SH-SY5Y (cell line): ENCODE measurements at regions not wholly inside any gene's neighbourhood (a gene's known extent, or its start where the extent isn't known, plus 50 kb on each side); places are given as distances from the start of the nearest gene placed in this dataset.

ENCODE experiments used
- GATA2 ChIP-seq: IDR thresholded peaks from 2 replicates; pipeline ENCODE4 v1.6.1; 2011; ENCODE audit warnings: mild to moderate bottlenecking, low read depth, low read length
- GATA3 ChIP-seq: IDR thresholded peaks from 2 replicates; pipeline ENCODE4 v1.6.1; 2011; ENCODE audit warnings: low read depth, mild to moderate bottlenecking, low read length, moderate library complexity

- TF ChIP-seq GATA2 = no peak
Observed at GRCh38 chr2:64889803-64890202, 99.4 kb upstream of the SLC1A4 start.

- TF ChIP-seq GATA2 = no peak
Observed at GRCh38 chr2:64899081-64899865, 89.9 kb upstream of the SLC1A4 start.

- TF ChIP-seq GATA2 (no peak), GATA3 (no peak)
Observed at GRCh38 chr2:64904413-64905329, 84.5 kb upstream of the SLC1A4 start.

GRCh38 chr2:64905338-64906024 lies 83.7 kb upstream of the SLC1A4 start:
- TF ChIP-seq GATA2 (no peak), GATA3 (no peak)

- TF ChIP-seq GATA2 (no peak), GATA3 (no peak)
Observed at GRCh38 chr2:64906853-64907536, 82.2 kb upstream of the SLC1A4 start.

GRCh38 chr2:64908406-64908805 lies 80.8 kb upstream of the SLC1A4 start:
- TF ChIP-seq GATA3 = no peak

- no peak for TF ChIP-seq GATA2
Observed at GRCh38 chr2:64910523-64910922, 78.7 kb upstream of the SLC1A4 start.

- TF ChIP-seq GATA2 (no peak), GATA3 (no peak)
Observed at GRCh38 chr2:64910972-64911433, 78.2 kb upstream of the SLC1A4 start.

GRCh38 chr2:64913357-64913869 lies 75.8 kb upstream of the SLC1A4 start:
- TF ChIP-seq GATA3 (no peak), GATA2 (no peak)

- TF ChIP-seq GATA3 = no peak
- no peak for TF ChIP-seq GATA2
Observed at GRCh38 chr2:64914247-64914646, 75.0 kb upstream of the SLC1A4 start.

GRCh38 chr2:64914735-64915509 lies 74.3 kb upstream of the SLC1A4 start:
- TF ChIP-seq GATA3 (no peak), GATA2 (no peak)

- TF ChIP-seq GATA2 (no peak), GATA3 (no peak)
Observed at GRCh38 chr2:64915510-64915900, 73.7 kb upstream of the SLC1A4 start.
